Spinal cord (tissue), 9 donors: ENCODE measurements at regions not wholly inside any gene's neighbourhood (a gene's known extent, or its start where the extent isn't known, plus 50 kb on each side); places are given as distances from the start of the nearest gene placed in this dataset.
"Not testable (repeated sequence)": the region's sequence is repeated elsewhere in the genome, so short reads cannot be mapped to it uniquely, and the experiment has no call there.

Experiments
- DNase-seq, 6 donors: peaks; one replicate each; pipeline versions ENCODE4 v3.0.0 to v3.0.0-alpha.2; 2013 to 2015; ENCODE audit warnings: low spot score in 6 of 6, low read depth in 4 of 6
- H3K27ac ChIP-seq: one replicate; pipeline ENCODE4 v1.5.1; 2013; ENCODE audit warnings: low read depth, low read length, control low read depth
- H3K27me3 ChIP-seq: one replicate; pipeline ENCODE4 v1.6.1; 2013; ENCODE audit warnings: low read length; ENCODE audit not compliant: control insufficient read depth, insufficient read depth
- H3K36me3 ChIP-seq: one replicate; pipeline ENCODE4 v1.6.1; 2013; ENCODE audit warnings: low read length; ENCODE audit not compliant: control insufficient read depth, insufficient read depth
- H3K4me1 ChIP-seq: one replicate; pipeline ENCODE4 v1.6.1; 2013; ENCODE audit warnings: low read length; ENCODE audit not compliant: control insufficient read depth, insufficient read depth
- H3K4me3 ChIP-seq: one replicate; pipeline ENCODE4 v1.5.1; 2013; ENCODE audit warnings: low read depth, low read length, control low read depth
- H3K9me3 ChIP-seq: one replicate; pipeline ENCODE4 v1.6.1; 2013; ENCODE audit warnings: low read length; ENCODE audit not compliant: control insufficient read depth, insufficient read depth
- WGBS: methylation state at CpG from one replicate; pipeline ENCODE4 v1.1.5; 2013; ENCODE audit warnings: missing lambda C conversion rate; ENCODE audit not compliant: insufficient coverage; 5-methylcytosine and 5-hydroxymethylcytosine counted together
- donor health status: healthy.

- Histone ChIP-seq H3K27me3 (no peaks in the 10 kb centered on the region), H3K36me3 (no peaks in the 10 kb centered on the region), H3K4me1 (no peaks in the 10 kb centered on the region), H3K4me3 (no peak overlapping the region), H3K27ac (no peak overlapping the region), H3K9me3 (no peaks in the 10 kb centered on the region)
- no peak for DNase-seq
- 100% methylated on average over 1 of the region's 5 CpGs for WGBS
Measured at GRCh38 chr11:134973801-134974200, 561.8 kb upstream of the B3GAT1 start.

DNA sequence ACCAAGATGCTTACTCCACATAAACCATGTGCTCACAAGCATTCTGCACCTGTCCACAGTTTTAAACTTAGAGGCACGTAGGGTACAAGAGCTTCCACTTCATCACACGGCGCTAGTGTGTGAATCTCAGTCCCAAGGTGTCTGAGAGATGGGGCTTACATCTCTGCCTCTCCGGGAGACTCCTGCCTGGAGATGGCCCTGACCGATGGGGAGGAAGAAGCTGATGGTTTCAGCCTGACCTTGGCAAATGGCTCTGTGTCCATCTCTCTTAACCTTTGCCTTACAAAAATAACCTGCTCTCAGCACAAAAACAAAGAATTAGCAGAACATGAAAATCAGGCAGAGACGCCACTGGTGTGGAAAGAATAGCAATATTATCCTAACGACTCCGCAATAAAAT is 559.3 kb upstream of the B3GAT1 start:
- H3K4me1 ChIP-seq, result no peaks in the 10 kb centered on the region

DNA sequence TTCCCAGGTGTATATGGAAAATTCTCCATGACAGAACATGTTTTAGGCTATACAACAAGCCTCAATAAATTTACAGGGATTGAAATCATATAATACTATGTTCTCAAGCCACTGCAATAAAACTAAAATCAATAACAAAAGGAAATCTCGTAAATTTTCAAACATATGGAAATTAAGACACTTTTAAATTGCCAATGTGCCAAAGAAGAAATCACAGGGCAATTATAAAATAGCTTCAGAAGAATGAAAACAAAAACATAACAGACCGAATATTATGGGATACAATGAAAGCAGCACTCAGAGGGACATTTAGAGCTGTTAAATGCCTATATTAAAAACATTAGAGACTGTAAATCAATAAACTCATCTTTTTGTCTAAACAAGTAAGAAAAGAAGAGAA is 555.7 kb upstream of the B3GAT1 start:
- no peaks in the 10 kb centered on the region for H3K4me1 ChIP-seq
- no peak overlapping the region for H3K27ac ChIP-seq
- no CpG with 5 or more reads among the region's 2 CpGs for WGBS
- no peaks in the 10 kb centered on the region for H3K27me3 ChIP-seq
- DNase-seq, result peak in 1 of 6 donors; percentile 69
- H3K36me3 ChIP-seq, result no peaks in the 10 kb centered on the region
- no peaks in the 10 kb centered on the region for H3K9me3 ChIP-seq
- H3K4me3 ChIP-seq, result no peak overlapping the region

More for the DNA sequence above, 559.3 kb upstream of the B3GAT1 start:
- WGBS, result 77% methylated on average over 6 of the region's 8 CpGs
- Histone ChIP-seq H3K9me3 (no peaks in the 10 kb centered on the region), H3K4me3 (no peak overlapping the region), H3K36me3 (no peaks in the 10 kb centered on the region), H3K27me3 (no peaks in the 10 kb centered on the region), H3K27ac (no peak overlapping the region)
- peak in 1 of 6 donors; percentile 52 for DNase-seq

GRCh38 chr11:134961386-134961785 is 549.3 kb upstream of the B3GAT1 start:
- not testable (repeated sequence) for DNase-seq, H3K27ac ChIP-seq, H3K27me3 ChIP-seq, H3K9me3 ChIP-seq, H3K4me3 ChIP-seq, H3K36me3 ChIP-seq, H3K4me1 ChIP-seq
- WGBS, result 91% methylated on average over 19 of the region's 30 CpGs

- no peak for DNase-seq
- WGBS, result 100% methylated on average over 5 of the region's 8 CpGs
- Histone ChIP-seq H3K36me3 (no peaks in the 10 kb centered on the region), H3K27me3 (no peaks in the 10 kb centered on the region), H3K9me3 (no peaks in the 10 kb centered on the region), H3K4me1 (no peaks in the 10 kb centered on the region), H3K27ac (no peak overlapping the region), H3K4me3 (no peak overlapping the region)
Measured at GRCh38 chr11:134958870-134959269, 546.8 kb upstream of the B3GAT1 start.

DNA sequence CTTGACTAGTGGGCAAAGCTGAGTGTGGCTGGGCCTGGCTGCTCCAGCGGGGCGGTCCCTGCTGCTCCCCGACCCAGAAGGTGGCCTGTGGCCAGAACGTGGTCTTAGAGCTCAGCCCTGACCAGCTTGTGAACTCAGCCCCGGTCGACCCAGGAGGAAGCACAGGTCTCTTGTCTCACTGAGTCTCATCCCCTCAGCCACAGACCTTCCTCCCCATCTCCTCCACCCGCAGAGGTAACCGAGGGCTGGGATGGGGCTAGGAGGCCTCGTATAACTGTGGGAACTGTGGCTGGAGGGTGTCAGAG is 546.2 kb upstream of the B3GAT1 start:
- 84% methylated on average over 3 of the region's 9 CpGs for WGBS
- Histone ChIP-seq H3K27ac (no peak overlapping the region), H3K4me1 (no peaks in the 10 kb centered on the region), H3K4me3 (no peak overlapping the region), H3K9me3 (no peaks in the 10 kb centered on the region), H3K27me3 (no peaks in the 10 kb centered on the region), H3K36me3 (no peaks in the 10 kb centered on the region)
- DNase-seq, result no peak

- Histone ChIP-seq H3K4me3 (no peak overlapping the region), H3K27ac (no peak overlapping the region), H3K27me3 (no peaks in the 10 kb centered on the region), H3K9me3 (no peaks in the 10 kb centered on the region), H3K36me3 (no peaks in the 10 kb centered on the region), H3K4me1 (no peaks in the 10 kb centered on the region)
- 88% methylated on average over 15 of the region's 17 CpGs for WGBS
- no peak for DNase-seq
Measured at GRCh38 chr11:134957540-134958335, 545.7 kb upstream of the B3GAT1 start.

GRCh38 chr11:134956450-134957210 is 544.6 kb upstream of the B3GAT1 start:
- no peak overlapping the region for H3K4me3 ChIP-seq
- no peaks in the 10 kb centered on the region for H3K9me3 ChIP-seq
- no peak overlapping the region for H3K27ac ChIP-seq
- WGBS, result 87% methylated on average over 8 of the region's 13 CpGs
- no peak for DNase-seq
- no peaks in the 10 kb centered on the region for H3K4me1 ChIP-seq
- H3K36me3 ChIP-seq, result no peaks in the 10 kb centered on the region
- H3K27me3 ChIP-seq, result no peaks in the 10 kb centered on the region

GRCh38 chr11:134955970-134956369 is 543.9 kb upstream of the B3GAT1 start:
- not testable (repeated sequence) for H3K4me3 ChIP-seq, DNase-seq, H3K27me3 ChIP-seq, H3K4me1 ChIP-seq, H3K36me3 ChIP-seq, H3K27ac ChIP-seq, H3K9me3 ChIP-seq
- 100% methylated on average over 1 of the region's 4 CpGs for WGBS

GRCh38 chr11:134955281-134955680 is 543.2 kb upstream of the B3GAT1 start:
- Histone ChIP-seq H3K27ac (no peak overlapping the region), H3K4me1 (peaks cover 3% of the 10 kb centered on the region), H3K27me3 (no peaks in the 10 kb centered on the region), H3K4me3 (no peak overlapping the region), H3K36me3 (no peaks in the 10 kb centered on the region), H3K9me3 (no peaks in the 10 kb centered on the region)
- no peak for DNase-seq
- 89% methylated on average over 7 of the region's 9 CpGs for WGBS
